GM12873 (cell line): ENCODE measurements at regions not wholly inside any gene's neighbourhood (a gene's known extent, or its start where the extent isn't known, plus 50 kb on each side); places are given as distances from the start of the nearest gene placed in this dataset.

Experiments
- TF ChIP-seq, protein P1 (sequence below): IDR thresholded peaks from 2 replicates; pipeline ENCODE4 v1.5.1; 2012; ENCODE audit warnings: low read depth, mild to moderate bottlenecking, moderate library complexity, low read length, control low read depth; ENCODE audit not compliant: insufficient read depth; ENCODE audit errors: missing control alignments

GRCh38 chr5:92741906-92742305, 839.1 kb downstream of the NR2F1-AS1 start:
- TF ChIP-seq, protein P1, sequence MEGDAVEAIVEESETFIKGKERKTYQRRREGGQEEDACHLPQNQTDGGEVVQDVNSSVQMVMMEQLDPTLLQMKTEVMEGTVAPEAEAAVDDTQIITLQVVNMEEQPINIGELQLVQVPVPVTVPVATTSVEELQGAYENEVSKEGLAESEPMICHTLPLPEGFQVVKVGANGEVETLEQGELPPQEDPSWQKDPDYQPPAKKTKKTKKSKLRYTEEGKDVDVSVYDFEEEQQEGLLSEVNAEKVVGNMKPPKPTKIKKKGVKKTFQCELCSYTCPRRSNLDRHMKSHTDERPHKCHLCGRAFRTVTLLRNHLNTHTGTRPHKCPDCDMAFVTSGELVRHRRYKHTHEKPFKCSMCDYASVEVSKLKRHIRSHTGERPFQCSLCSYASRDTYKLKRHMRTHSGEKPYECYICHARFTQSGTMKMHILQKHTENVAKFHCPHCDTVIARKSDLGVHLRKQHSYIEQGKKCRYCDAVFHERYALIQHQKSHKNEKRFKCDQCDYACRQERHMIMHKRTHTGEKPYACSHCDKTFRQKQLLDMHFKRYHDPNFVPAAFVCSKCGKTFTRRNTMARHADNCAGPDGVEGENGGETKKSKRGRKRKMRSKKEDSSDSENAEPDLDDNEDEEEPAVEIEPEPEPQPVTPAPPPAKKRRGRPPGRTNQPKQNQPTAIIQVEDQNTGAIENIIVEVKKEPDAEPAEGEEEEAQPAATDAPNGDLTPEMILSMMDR = no peak

DNA sequence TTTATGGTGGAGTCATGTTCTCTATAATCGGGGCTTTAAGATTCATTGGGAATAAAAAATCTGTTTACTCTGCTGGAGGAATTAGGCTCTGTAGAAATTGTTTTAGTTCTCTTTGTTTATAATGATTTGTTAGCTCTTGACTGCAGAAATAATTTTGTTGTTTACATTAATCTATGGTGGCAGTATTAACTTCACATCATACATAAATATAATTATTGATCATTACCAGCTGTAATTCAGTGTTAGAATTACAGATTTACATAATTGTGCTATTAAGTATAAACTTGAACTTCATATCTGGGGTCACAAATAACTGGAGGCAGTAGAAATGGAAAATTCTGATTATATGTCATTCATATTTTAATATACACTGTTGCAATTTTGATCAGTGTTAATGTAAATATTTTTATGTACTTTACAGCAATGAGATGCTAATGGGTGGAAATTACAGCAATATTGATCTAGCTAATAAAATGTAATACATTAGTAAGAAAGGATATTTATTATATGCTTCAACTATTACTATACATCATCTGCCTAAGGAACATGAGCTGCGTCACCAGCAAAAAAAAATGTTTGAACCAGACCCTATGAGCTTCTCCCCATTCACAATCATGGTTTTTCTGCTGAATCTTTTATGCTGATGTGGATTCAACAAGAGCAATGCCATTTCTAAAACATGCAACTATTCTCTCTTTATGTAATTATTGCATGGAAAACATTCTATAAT, 846.6 kb downstream of the NR2F1-AS1 start:
- TF ChIP-seq, protein P1 = no peak

- TF ChIP-seq, protein P1 = no peak
Measured at GRCh38 chr5:92730486-92730885, 850.5 kb downstream of the NR2F1-AS1 start.

DNA sequence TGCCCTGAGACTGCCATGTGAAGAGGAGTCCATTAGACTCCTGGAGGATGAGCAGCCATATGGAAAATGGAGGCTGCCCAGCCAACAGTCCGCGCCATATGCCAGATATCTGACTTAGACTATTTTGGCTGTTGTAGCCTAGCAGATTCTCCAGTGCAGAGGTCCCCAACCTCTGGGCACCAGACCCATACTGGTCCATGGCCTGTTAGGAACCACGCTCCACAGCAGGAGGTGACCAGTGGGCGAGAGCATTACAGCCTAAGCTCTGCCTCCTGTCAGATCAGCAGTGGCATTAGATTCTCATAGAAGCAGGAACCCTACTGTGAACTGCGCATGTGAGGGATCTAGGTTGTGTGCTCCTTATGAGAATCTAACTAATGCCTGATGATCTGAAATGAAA, 851.9 kb downstream of the NR2F1-AS1 start:
- TF ChIP-seq, protein P1 = no peak

- TF ChIP-seq, protein P1 = no peak
Measured at GRCh38 chr5:92715946-92716520, 865.0 kb downstream of the NR2F1-AS1 start.

GRCh38 chr5:92713826-92714225, 867.2 kb downstream of the NR2F1-AS1 start:
- TF ChIP-seq, protein P1 = no peak

DNA sequence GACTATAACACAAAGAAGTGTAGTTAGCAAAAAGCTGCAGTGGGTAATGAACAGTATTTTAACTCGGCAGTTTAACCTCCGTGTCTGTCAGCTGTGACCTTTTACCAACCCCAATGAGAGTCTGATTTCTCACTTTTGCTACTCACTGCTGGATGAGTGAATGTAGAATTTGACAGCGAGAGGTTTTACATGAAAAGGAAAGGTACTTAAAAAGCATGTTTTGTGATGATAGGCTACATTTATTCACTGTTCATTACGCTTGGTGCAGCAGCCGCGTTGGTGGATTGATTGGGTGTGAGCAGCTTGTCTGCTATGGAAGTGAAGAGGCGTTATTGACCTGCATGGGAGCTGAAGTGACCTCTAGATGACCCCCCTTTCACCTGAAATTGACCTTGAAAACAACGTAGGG, 867.7 kb downstream of the NR2F1-AS1 start:
- TF ChIP-seq, protein P1 = no peak
